ENCODE measurements at regions not wholly inside any gene's neighbourhood (a gene's known extent, or its start where the extent isn't known, plus 50 kb on each side); places are given as distances from the start of the nearest gene placed in this dataset.

GRCh38 chr1:234962340-234962989, 166.2 kb downstream of the TOMM20 start (continued):
- TF ChIP-seq E2F8 (IDR thresholded peaks at IDR 0.05; ENCODE audit: low read depth, partially characterized antibody), result no peak
- TF ChIP-seq CBX3 (IDR thresholded peaks at IDR 0.05; ENCODE audit: borderline replicate concordance in 1 of 2, low read length in 2 of 2), result no peak; a peak in 1 of 3 replicates
- no peak for TF ChIP-seq ZC3H8 (IDR thresholded peaks at IDR 0.05)
- TF ChIP-seq ETV6 (IDR thresholded peaks at IDR 0.05; ENCODE audit: borderline replicate concordance in 1 of 2, low read depth in 2 of 2, low read length in 1 of 2), result peak in 1 of 2 experiments; percentile 38; a peak in 1 of 4 replicates
- no peak for TF ChIP-seq ETV6 (CRISPR knock-in tag; IDR thresholded peaks at IDR 0.05; ENCODE audit: borderline replicate concordance)
- no peak for TF ChIP-seq HEY1 (CRISPR knock-in tag; IDR thresholded peaks at IDR 0.05; ENCODE audit: borderline replicate concordance)
- no peak for TF ChIP-seq ZFX (CRISPR knock-in tag; IDR thresholded peaks at IDR 0.05)
- no peak for TF ChIP-seq ZNF121 (CRISPR knock-in tag; conservative IDR thresholded peaks at IDR 0.05)
- TF ChIP-seq POLR2AphosphoS5 (IDR thresholded peaks at IDR 0.05; ENCODE audit: control insufficient read depth, insufficient read depth, low read depth, low read length), result peak; percentile 30; the same call in 1 of the 2 replicates
- no peak for TF ChIP-seq ZBTB34 (CRISPR knock-in tag; IDR thresholded peaks at IDR 0.05)
- no peak for TF ChIP-seq FUS (optimal IDR thresholded peaks at IDR 0.05; ENCODE audit: low read depth, low read length)
- TF ChIP-seq NFIX (CRISPR knock-in tag; IDR thresholded peaks at IDR 0.05; ENCODE audit: low read depth), result no peak
- no peak for TF ChIP-seq ZNF445 (CRISPR knock-in tag; IDR thresholded peaks at IDR 0.05; ENCODE audit: low read depth)
- no peak for TF ChIP-seq ELK1 (CRISPR knock-in tag; IDR thresholded peaks at IDR 0.05)
- no peak for TF ChIP-seq E2F3 (CRISPR knock-in tag; IDR thresholded peaks at IDR 0.05)
- TF ChIP-seq E2F5 (CRISPR knock-in tag; IDR thresholded peaks at IDR 0.05), result 0 out of 2 replicates have a peak, but pooled peaks have one; percentile 31
- TF ChIP-seq GTF2E2 (tag; IDR thresholded peaks at IDR 0.05), result no peak
- TF ChIP-seq MCM2 (IDR thresholded peaks at IDR 0.05; ENCODE audit: low read depth), result no peak
- TF ChIP-seq BHLHE40 (IDR thresholded peaks at IDR 0.05; ENCODE audit: low read length), result peak; percentile 76
- no peak for TF ChIP-seq SNIP1 (IDR thresholded peaks at IDR 0.05; ENCODE audit: low read depth)

Measured in K562 (cell line).